ENCODE measurements at regions not wholly inside any gene's neighbourhood (a gene's known extent, or its start where the extent isn't known, plus 50 kb on each side); places are given as distances from the start of the nearest gene placed in this dataset.

DNA sequence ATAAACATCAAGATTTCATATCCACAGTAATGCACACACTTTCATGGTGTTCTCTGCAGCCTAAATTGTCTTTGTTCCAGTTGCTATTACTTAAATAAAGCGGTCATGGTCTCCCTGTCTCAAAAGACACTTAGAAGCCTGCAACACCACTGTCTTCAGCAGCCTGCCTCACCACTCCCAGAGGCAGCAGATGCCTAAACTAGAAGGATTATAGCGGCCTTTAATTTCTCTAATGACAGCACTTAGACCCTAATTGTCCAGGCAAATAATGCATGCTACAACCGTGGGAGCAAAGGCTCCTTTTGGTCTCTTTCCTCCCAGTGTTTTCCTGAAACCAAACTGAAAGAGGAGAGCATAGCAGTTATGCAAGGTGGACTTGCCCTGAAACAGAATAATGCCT, 248.8 kb upstream of the SLC39A10 start:
- Histone ChIP-seq H3K36me3 (ENCODE audit: control insufficient read depth, insufficient read depth, low read length) (no peaks in the 10 kb centered on the region), H3K27me3 (replicated peaks; ENCODE audit: control insufficient read depth, insufficient read depth, low read length, poor library complexity, severe bottlenecking) (no peaks in the 10 kb centered on the region), H3K4me1 (ENCODE audit: control insufficient read depth, insufficient read depth, low read length, poor library complexity, severe bottlenecking) (no peaks in the 10 kb centered on the region), H3K9me3 (ENCODE audit: control insufficient read depth, low read length) (no peaks in the 10 kb centered on the region), H3K27ac (ENCODE audit: insufficient read depth, low read length, poor library complexity, severe bottlenecking) (no peak overlapping the region), H3K4me3 (ENCODE audit: insufficient read depth, low read depth, low read length, poor library complexity, severe bottlenecking) (no peak overlapping the region)
- no peak for DNase-seq

DNA sequence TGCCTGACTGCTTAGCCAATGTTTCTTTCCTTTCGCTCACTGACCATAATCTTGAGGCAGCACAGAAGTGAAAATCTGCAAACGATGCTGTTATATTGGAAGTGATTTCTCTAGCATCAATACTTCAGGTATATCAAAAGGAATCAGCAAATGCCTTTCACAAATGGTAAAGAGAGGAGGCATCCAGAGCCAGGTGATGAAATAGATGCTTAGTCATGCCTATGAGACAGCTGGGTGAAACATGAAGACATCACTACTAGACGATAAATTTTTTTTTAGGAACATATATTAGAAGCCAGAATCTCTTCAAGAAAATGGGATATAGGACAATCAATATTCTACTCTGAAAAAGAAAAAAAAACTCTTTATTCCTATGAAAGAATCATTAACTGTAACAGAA, 249.2 kb upstream of the SLC39A10 start:
- Histone ChIP-seq H3K27me3 (replicated peaks; ENCODE audit: control insufficient read depth, insufficient read depth, low read length, poor library complexity, severe bottlenecking) (no peaks in the 10 kb centered on the region), H3K4me3 (ENCODE audit: insufficient read depth, low read depth, low read length, poor library complexity, severe bottlenecking) (no peak overlapping the region), H3K4me1 (ENCODE audit: control insufficient read depth, insufficient read depth, low read length, poor library complexity, severe bottlenecking) (no peaks in the 10 kb centered on the region)

GRCh38 chr2:195406886-195407603, 250.0 kb upstream of the SLC39A10 start:
- H3K9me3 ChIP-seq (ENCODE audit: control insufficient read depth, low read length): no peaks in the 10 kb centered on the region
- DNase-seq: no peak
- H3K4me1 ChIP-seq (ENCODE audit: control insufficient read depth, insufficient read depth, low read length, poor library complexity, severe bottlenecking): no peaks in the 10 kb centered on the region
- no peaks in the 10 kb centered on the region for H3K36me3 ChIP-seq (ENCODE audit: control insufficient read depth, insufficient read depth, low read length)
- no peak overlapping the region for H3K4me3 ChIP-seq (ENCODE audit: insufficient read depth, low read depth, low read length, poor library complexity, severe bottlenecking)
- no peaks in the 10 kb centered on the region for H3K27me3 ChIP-seq (replicated peaks; ENCODE audit: control insufficient read depth, insufficient read depth, low read length, poor library complexity, severe bottlenecking)
- no peak overlapping the region for H3K27ac ChIP-seq (ENCODE audit: insufficient read depth, low read length, poor library complexity, severe bottlenecking)

More for the DNA sequence above, 249.2 kb upstream of the SLC39A10 start:
- no peak for DNase-seq
- Histone ChIP-seq H3K36me3 (ENCODE audit: control insufficient read depth, insufficient read depth, low read length) (no peaks in the 10 kb centered on the region), H3K27ac (ENCODE audit: insufficient read depth, low read length, poor library complexity, severe bottlenecking) (no peak overlapping the region), H3K9me3 (ENCODE audit: control insufficient read depth, low read length) (no peaks in the 10 kb centered on the region)

DNA sequence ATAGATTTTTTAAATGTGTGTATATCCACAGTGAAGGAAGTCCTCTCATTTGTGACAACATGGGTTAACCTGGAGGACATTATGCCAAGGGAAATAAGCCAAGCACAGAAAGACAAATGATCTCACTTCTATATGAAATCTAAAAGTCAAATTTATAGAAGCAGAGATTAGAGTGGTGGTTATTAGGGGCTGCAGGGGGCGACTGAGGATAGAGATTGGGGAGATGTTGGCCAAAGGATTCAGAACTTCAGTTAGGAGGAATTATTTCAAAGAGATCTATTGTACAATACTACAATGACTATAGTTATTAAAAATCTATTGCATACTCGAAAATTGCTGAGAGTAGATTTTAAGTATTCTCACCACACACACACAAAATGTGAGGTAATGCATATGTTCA, 252.4 kb upstream of the SLC39A10 start:
- Histone ChIP-seq H3K27me3 (replicated peaks; ENCODE audit: control insufficient read depth, insufficient read depth, low read length, poor library complexity, severe bottlenecking) (no peaks in the 10 kb centered on the region), H3K4me3 (ENCODE audit: insufficient read depth, low read depth, low read length, poor library complexity, severe bottlenecking) (no peak overlapping the region), H3K4me1 (ENCODE audit: control insufficient read depth, insufficient read depth, low read length, poor library complexity, severe bottlenecking) (no peaks in the 10 kb centered on the region), H3K27ac (ENCODE audit: insufficient read depth, low read length, poor library complexity, severe bottlenecking) (no peak overlapping the region), H3K36me3 (ENCODE audit: control insufficient read depth, insufficient read depth, low read length) (no peaks in the 10 kb centered on the region), H3K9me3 (ENCODE audit: control insufficient read depth, low read length) (no peaks in the 10 kb centered on the region)
- DNase-seq: no peak

DNA sequence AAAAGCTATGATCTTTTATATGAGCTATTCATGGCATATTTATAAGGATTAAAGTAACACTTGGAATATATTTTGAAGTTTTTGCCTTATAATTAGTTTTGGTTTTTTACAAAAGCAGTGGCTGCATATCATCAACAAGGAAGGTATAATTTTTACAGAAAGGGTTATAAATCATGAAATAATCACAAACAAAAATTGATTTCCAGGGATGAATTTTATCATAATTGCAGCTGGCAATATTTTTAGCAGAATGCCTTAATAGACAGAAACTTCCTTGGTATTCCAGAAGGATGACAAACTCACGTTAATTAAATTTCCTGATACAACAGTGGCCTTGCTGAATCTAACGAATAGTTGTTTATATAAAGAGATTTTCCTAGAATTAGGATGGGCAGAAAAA, 260.5 kb upstream of the SLC39A10 start:
- H3K9me3 ChIP-seq (ENCODE audit: control insufficient read depth, low read length): no peaks in the 10 kb centered on the region
- H3K4me3 ChIP-seq (ENCODE audit: insufficient read depth, low read depth, low read length, poor library complexity, severe bottlenecking): no peak overlapping the region
- no peak for DNase-seq
- no peaks in the 10 kb centered on the region for H3K36me3 ChIP-seq (ENCODE audit: control insufficient read depth, insufficient read depth, low read length)
- H3K27ac ChIP-seq (ENCODE audit: insufficient read depth, low read length, poor library complexity, severe bottlenecking): no peak overlapping the region
- no peaks in the 10 kb centered on the region for H3K4me1 ChIP-seq (ENCODE audit: control insufficient read depth, insufficient read depth, low read length, poor library complexity, severe bottlenecking)
- no peaks in the 10 kb centered on the region for H3K27me3 ChIP-seq (replicated peaks; ENCODE audit: control insufficient read depth, insufficient read depth, low read length, poor library complexity, severe bottlenecking)

GRCh38 chr2:195395362-195395761, 261.7 kb upstream of the SLC39A10 start:
- Histone ChIP-seq H3K36me3 (ENCODE audit: control insufficient read depth, insufficient read depth, low read length) (no peaks in the 10 kb centered on the region), H3K9me3 (ENCODE audit: control insufficient read depth, low read length) (no peaks in the 10 kb centered on the region), H3K27me3 (replicated peaks; ENCODE audit: control insufficient read depth, insufficient read depth, low read length, poor library complexity, severe bottlenecking) (no peaks in the 10 kb centered on the region), H3K4me3 (ENCODE audit: insufficient read depth, low read depth, low read length, poor library complexity, severe bottlenecking) (no peak overlapping the region), H3K4me1 (ENCODE audit: control insufficient read depth, insufficient read depth, low read length, poor library complexity, severe bottlenecking) (no peaks in the 10 kb centered on the region), H3K27ac (ENCODE audit: insufficient read depth, low read length, poor library complexity, severe bottlenecking) (no peak overlapping the region)
- no peak for DNase-seq

DNA sequence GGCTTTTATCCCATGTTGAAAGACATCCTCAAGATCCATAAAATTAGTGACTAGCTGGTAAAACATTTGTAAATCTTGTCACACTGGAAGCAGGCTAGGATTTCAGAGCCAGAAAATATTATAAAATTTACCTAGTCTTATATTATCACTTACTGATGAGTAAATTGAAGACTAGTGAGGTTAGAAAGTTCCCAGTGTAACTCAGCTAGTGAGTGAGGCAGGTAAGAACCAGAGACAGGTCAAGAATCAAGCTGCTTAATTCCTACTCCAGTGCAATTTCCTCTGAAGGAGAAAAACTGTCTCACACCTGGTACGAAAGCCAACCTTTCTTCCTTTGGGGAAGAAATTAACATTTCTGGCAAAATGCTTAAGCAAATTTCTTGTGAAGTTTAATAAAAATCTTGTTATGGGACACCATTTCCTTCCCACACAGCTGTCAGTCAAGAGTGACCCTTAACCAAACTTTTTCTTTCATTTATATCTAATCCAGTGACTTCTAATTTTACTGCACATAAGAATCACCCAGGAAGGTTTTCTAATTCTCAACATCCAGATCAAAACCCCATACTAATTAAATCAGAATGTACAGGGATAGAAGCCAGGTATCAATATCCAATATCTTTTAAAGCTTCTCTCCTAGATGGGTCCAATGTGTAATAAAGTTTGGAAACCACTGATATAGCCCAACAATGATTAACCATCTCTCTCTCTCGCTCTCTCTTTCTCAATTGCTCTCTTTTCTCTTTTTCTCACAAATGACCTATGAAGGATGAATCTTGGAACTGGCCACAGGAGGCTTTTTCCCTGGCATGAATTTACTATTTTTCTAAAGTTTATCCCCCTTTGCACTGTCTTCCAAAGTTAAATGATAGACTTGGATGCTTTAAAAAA, 264.3 kb upstream of the SLC39A10 start:
- H3K27me3 ChIP-seq (replicated peaks; ENCODE audit: control insufficient read depth, insufficient read depth, low read length, poor library complexity, severe bottlenecking): no peaks in the 10 kb centered on the region
- no peaks in the 10 kb centered on the region for H3K36me3 ChIP-seq (ENCODE audit: control insufficient read depth, insufficient read depth, low read length)
- H3K4me1 ChIP-seq (ENCODE audit: control insufficient read depth, insufficient read depth, low read length, poor library complexity, severe bottlenecking): no peaks in the 10 kb centered on the region
- no peaks in the 10 kb centered on the region for H3K9me3 ChIP-seq (ENCODE audit: control insufficient read depth, low read length)
- DNase-seq: no peak
- H3K4me3 ChIP-seq (ENCODE audit: insufficient read depth, low read depth, low read length, poor library complexity, severe bottlenecking): no peak overlapping the region
- H3K27ac ChIP-seq (ENCODE audit: insufficient read depth, low read length, poor library complexity, severe bottlenecking): no peak overlapping the region

GRCh38 chr2:195390686-195391321, 266.2 kb upstream of the SLC39A10 start:
- Histone ChIP-seq H3K4me3 (ENCODE audit: insufficient read depth, low read depth, low read length, poor library complexity, severe bottlenecking) (no peak overlapping the region), H3K27ac (ENCODE audit: insufficient read depth, low read length, poor library complexity, severe bottlenecking) (no peak overlapping the region), H3K27me3 (replicated peaks; ENCODE audit: control insufficient read depth, insufficient read depth, low read length, poor library complexity, severe bottlenecking) (no peaks in the 10 kb centered on the region), H3K4me1 (ENCODE audit: control insufficient read depth, insufficient read depth, low read length, poor library complexity, severe bottlenecking) (no peaks in the 10 kb centered on the region), H3K36me3 (ENCODE audit: control insufficient read depth, insufficient read depth, low read length) (no peaks in the 10 kb centered on the region), H3K9me3 (ENCODE audit: control insufficient read depth, low read length) (no peaks in the 10 kb centered on the region)
- DNase-seq: no peak

GRCh38 chr2:195388028-195388427, 269.0 kb upstream of the SLC39A10 start:
- no peaks in the 10 kb centered on the region for H3K36me3 ChIP-seq (ENCODE audit: control insufficient read depth, insufficient read depth, low read length)
- no peaks in the 10 kb centered on the region for H3K27me3 ChIP-seq (replicated peaks; ENCODE audit: control insufficient read depth, insufficient read depth, low read length, poor library complexity, severe bottlenecking)
- H3K4me1 ChIP-seq (ENCODE audit: control insufficient read depth, insufficient read depth, low read length, poor library complexity, severe bottlenecking): no peaks in the 10 kb centered on the region
- no peak for DNase-seq
- H3K27ac ChIP-seq (ENCODE audit: insufficient read depth, low read length, poor library complexity, severe bottlenecking): no peak overlapping the region
- no peaks in the 10 kb centered on the region for H3K9me3 ChIP-seq (ENCODE audit: control insufficient read depth, low read length)
- no peak overlapping the region for H3K4me3 ChIP-seq (ENCODE audit: insufficient read depth, low read depth, low read length, poor library complexity, severe bottlenecking)

DNA sequence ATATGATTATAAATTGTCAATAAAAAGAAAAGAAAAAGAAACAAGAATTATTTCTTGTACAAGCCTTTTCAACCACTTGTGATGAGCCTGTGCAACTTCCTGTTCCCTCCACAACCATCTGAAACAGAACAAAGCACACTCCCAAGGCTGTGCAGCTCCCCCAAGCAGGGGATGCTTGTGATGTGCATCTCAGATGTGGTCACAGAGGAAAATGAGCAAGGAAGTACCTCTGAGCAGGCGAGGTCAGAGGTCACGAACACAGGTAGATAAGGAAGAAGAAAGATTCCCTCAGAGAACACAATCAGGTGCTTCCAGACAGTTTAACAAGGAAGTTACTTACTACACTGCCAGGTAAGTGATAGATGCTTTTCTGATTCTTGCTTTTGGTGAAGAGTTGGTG, 274.8 kb upstream of the SLC39A10 start:
- Histone ChIP-seq H3K27ac (ENCODE audit: insufficient read depth, low read length, poor library complexity, severe bottlenecking) (no peak overlapping the region), H3K36me3 (ENCODE audit: control insufficient read depth, insufficient read depth, low read length) (no peaks in the 10 kb centered on the region), H3K4me1 (ENCODE audit: control insufficient read depth, insufficient read depth, low read length, poor library complexity, severe bottlenecking) (peaks cover 6% of the 10 kb centered on the region), H3K9me3 (ENCODE audit: control insufficient read depth, low read length) (no peaks in the 10 kb centered on the region), H3K27me3 (replicated peaks; ENCODE audit: control insufficient read depth, insufficient read depth, low read length, poor library complexity, severe bottlenecking) (no peaks in the 10 kb centered on the region), H3K4me3 (ENCODE audit: insufficient read depth, low read depth, low read length, poor library complexity, severe bottlenecking) (no peak overlapping the region)
- DNase-seq: peak in 1 of 3 donors; percentile 0
